ENCODE measurements at regions not wholly inside any gene's neighbourhood (a gene's known extent, or its start where the extent isn't known, plus 50 kb on each side); places are given as distances from the start of the nearest gene placed in this dataset.

DNA sequence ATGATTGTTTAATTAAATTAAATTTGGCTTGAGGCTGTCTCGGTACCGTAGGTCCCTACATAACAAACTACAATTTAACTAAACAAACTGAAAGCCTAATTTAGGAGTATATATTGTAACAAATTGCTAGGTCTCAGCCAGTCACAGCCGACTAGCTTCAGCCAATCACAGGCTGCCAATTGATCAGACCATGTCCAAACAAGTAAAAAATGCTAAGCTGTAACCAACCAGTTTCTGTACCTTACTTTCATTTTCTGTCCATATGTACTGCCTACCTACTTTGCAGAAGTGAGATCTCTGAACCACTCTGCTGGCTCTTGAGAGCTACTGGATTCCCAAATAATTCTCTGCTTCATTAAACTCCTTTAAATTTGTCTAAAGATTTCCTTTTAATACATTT lies 648.0 kb upstream of the GJE1 start:
- ChIA-PET POLR2A (no interaction called here), CTCF (interaction anchor here (1.3 to 2.0 kb wide), 2 partner anchors 12 to 79 kb away, joined by 4 to 10 read pairs; no protein-coding TSS in a partner anchor)
- peak; percentile 22 for DNase-seq (ENCODE audit: extremely low spot score)
- no peak for TF ChIP-seq CTCF (IDR thresholded peaks at IDR 0.05; ENCODE audit: control extremely low read depth, extremely low read depth, low read depth, missing control alignments)

- POLR2A ChIA-PET: no interaction called here
- CTCF ChIA-PET: interaction anchor here (1.6 to 2.0 kb wide), 2 partner anchors 17 to 80 kb away, joined by 5 to 10 read pairs; no protein-coding TSS in a partner anchor
- DNase-seq (ENCODE audit: extremely low spot score): peak; percentile 45
- no peak for TF ChIP-seq CTCF (IDR thresholded peaks at IDR 0.05; ENCODE audit: control extremely low read depth, extremely low read depth, low read depth, missing control alignments)
These were observed 649.1 kb upstream of the GJE1 start for GRCh38 chr6:141483598-141484061.

- POLR2A ChIA-PET: no interaction called here
- CTCF ChIA-PET: interaction anchor here (1.6 to 2.0 kb wide), 2 partner anchors 16 to 81 kb away, joined by 5 to 10 read pairs; no protein-coding TSS in a partner anchor
These were observed 649.7 kb upstream of the GJE1 start for GRCh38 chr6:141482796-141483597.

GRCh38 chr6:141475259-141475658 lies 657.5 kb upstream of the GJE1 start:
- ChIA-PET CTCF (no interaction called here), POLR2A (no interaction called here)
- DNase-seq (ENCODE audit: extremely low spot score): no peak
- no peak for TF ChIP-seq CTCF (IDR thresholded peaks at IDR 0.05; ENCODE audit: control extremely low read depth, extremely low read depth, low read depth, missing control alignments)

More at GRCh38 chr6:141482796-141483597, 649.7 kb upstream of the GJE1 start:
- TF ChIP-seq CTCF (IDR thresholded peaks at IDR 0.05; ENCODE audit: control extremely low read depth, extremely low read depth, low read depth, missing control alignments): no peak
- no peak for DNase-seq (ENCODE audit: extremely low spot score)

DNA sequence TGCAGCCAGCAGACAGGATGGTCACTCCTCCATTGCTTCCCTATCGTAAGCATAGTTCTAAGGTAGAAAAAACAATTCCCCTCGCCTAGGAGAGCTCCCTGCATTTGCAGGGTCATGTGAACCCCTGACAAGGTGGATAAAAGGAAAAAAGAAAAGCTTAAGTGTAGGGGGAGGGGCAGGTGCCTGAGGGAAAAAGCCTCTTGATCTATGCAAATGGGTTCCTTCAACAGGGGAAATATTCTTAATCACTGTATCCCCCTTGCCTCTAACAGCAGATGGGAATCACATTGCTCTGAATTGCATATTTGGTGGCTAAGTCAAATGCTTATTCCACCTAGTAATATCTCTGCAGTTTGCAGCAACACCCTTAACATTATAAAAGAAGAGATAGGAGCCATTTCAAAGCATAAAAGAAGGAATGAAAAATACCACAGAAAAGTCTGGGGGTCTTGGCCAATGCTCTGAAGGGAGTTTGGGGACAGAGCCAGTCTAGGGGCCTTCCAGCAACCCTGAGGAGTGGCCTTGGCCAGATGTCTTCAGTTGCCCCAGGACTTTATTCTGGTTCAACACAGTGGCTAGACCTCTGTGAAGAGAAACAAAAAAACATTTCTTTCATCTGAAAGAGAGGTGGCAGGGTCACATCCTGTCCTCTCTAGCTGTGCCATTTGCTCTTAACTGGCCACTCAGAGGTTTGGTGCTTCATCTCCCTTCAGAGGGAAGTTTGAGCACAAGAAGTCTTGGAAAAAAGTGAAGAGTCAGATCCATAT lies 660.4 kb upstream of the GJE1 start:
- no peak for TF ChIP-seq CTCF (IDR thresholded peaks at IDR 0.05; ENCODE audit: control extremely low read depth, extremely low read depth, low read depth, missing control alignments)
- CTCF ChIA-PET: interaction anchor here (1.2 kb wide), 1 partner anchor 12 kb away, joined by 3 read pairs; no protein-coding TSS in a partner anchor
- POLR2A ChIA-PET: no interaction called here
- DNase-seq (ENCODE audit: extremely low spot score): no peak

- POLR2A ChIA-PET: no interaction called here
- DNase-seq (ENCODE audit: extremely low spot score): no peak
- CTCF ChIA-PET: interaction anchor here (1.2 to 1.5 kb wide), 2 partner anchors 9 to 14 kb away, joined by 3 to 4 read pairs; no protein-coding TSS in a partner anchor
- no peak for TF ChIP-seq CTCF (IDR thresholded peaks at IDR 0.05; ENCODE audit: control extremely low read depth, extremely low read depth, low read depth, missing control alignments)
These were observed 661.9 kb upstream of the GJE1 start for GRCh38 chr6:141470810-141471209.
